Sciatic nerve (tissue), 2 donors: ENCODE measurements at regions not wholly inside any gene's neighbourhood (a gene's known extent, or its start where the extent isn't known, plus 50 kb on each side); places are given as distances from the start of the nearest gene placed in this dataset.
"Not testable (repeated sequence)": the region's sequence is repeated elsewhere in the genome, so short reads cannot be mapped to it uniquely, and the experiment has no call there.

Experiments
- ATAC-seq: fragments of 200-7000 bp; cut with Tn5 transposase; one replicate; pipeline ENCODE4 v1.9.1; 2020; ENCODE audit warnings: mild to moderate bottlenecking, moderate library complexity
- DNase-seq: peaks from one replicate; pipeline ENCODE4 v3.0.0-alpha.2; 2020; ENCODE audit warnings: low spot score
- intact Hi-C: fragments of 100-400 bp; cut with DNase I; formaldehyde crosslinking; loops from one replicate; pipeline ENCODE4 v1.14.2; 2022
- donor health status: DM: no; HTN: no; CAD: no.
- donor health status: DM: no; HTN: no; CAD: no.

DNA sequence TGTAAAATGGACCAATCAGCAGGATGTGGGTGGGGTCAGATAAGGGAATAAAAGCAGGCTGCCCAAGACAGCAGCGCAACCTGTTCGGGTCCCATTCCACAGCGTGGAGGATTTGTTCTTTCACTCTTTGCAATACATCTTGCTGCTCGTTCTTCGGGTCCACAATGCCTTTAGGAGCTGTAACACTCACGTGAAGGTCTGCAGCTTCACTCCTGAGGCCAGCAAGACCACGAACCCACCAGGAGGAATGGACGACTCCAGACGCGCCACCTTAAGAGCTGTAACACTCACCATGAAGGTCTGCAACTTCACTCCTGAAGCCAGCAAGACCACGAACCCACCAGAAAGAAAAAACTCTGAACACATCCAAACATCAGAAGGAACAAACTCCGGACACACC lies 71.5 kb upstream of the PPP2R5C start:
- ATAC-seq, intact Hi-C loops, DNase-seq: not testable (repeated sequence)

DNA sequence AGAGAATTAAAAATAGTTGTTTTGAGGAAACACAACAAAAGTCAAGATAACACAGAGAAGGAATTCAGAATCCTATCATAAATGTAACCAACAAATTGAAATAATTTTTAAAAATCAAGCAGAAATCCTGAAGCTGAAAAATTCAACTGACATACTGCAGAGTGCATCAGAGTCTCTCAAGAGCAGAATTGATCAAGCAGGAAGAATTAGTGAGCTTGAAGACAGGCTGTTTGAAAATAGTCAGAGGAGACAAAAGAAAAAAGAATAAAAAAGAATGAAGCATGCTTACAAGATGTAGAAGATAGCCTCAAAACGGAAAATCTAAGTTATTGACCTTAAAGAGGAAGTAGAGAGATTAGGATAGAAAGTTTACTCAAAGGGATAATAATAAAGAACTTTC lies 65.8 kb upstream of the PPP2R5C start:
- DNase-seq (no peak), ATAC-seq (no peak)
- intact Hi-C loops, result no loop called here

DNA sequence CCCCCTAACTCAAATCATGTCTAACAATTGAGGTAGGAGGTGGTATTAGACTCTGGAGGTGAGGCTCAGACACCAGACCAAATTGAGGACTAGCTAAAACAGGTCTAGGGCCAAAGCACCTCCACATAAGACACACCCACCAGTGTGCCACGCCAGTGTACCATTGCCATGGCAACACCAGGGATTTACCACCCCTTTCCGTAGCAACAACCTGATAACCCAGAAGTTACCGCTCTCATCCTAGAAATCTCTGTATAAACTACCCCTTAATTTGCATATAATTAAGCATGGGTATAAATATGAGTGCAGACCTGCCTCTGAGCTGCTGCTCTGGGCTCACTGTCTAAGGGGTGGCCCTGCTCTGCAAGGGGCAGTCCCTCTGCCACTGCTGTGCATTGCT lies 57.4 kb upstream of the PPP2R5C start:
- no peak for DNase-seq
- intact Hi-C loops, result no loop called here

DNA sequence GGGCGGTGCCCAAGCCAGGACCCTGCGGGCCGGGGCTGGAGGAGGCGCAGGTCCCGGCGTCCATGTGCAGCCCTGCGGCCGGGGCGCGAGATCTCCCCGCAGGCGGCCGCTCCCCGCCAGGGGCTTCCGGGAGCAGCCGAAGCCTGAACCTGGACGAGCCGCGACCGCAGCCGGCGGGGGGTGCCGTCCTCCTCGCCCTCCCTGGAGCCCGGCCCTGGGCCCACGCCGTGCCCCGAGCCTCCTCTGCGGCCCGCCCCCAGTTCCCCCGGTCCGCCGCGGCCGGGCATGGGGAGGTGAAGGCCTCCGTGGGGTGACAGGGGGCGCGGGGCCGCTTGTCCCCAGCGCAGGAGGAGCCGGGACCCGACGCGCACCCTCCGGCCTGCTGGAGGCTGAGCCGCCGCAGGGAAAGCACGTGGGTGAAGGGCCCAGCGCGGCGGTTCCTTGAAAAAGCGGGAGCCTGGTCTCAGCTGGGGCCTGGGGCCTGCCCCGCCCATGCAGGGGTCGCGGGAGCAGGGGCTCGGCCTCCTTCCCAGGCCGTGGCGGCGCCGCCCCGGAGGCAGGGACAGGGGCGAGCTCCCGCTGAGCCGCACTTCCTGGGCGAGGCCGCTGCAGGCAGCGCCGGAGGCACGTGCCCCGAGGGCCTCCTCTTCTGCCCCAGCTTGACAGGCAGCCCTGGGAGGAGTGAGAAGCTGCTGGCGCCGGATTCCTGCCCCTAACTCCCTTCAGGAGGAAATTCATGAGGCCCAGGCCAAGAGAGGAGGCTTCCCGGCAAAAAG lies 55.6 kb upstream of the PPP2R5C start:
- peak; percentile 94 for ATAC-seq
- intact Hi-C loops, result no loop called here
- DNase-seq, result peak; percentile 79

More for the DNA sequence above, 57.4 kb upstream of the PPP2R5C start:
- no peak for ATAC-seq

GRCh38 chr14:101706509-101707067 lies 54.9 kb upstream of the PPP2R5C start:
- intact Hi-C loops, result no loop called here
- DNase-seq, result no peak
- ATAC-seq, result peak; percentile 20

DNA sequence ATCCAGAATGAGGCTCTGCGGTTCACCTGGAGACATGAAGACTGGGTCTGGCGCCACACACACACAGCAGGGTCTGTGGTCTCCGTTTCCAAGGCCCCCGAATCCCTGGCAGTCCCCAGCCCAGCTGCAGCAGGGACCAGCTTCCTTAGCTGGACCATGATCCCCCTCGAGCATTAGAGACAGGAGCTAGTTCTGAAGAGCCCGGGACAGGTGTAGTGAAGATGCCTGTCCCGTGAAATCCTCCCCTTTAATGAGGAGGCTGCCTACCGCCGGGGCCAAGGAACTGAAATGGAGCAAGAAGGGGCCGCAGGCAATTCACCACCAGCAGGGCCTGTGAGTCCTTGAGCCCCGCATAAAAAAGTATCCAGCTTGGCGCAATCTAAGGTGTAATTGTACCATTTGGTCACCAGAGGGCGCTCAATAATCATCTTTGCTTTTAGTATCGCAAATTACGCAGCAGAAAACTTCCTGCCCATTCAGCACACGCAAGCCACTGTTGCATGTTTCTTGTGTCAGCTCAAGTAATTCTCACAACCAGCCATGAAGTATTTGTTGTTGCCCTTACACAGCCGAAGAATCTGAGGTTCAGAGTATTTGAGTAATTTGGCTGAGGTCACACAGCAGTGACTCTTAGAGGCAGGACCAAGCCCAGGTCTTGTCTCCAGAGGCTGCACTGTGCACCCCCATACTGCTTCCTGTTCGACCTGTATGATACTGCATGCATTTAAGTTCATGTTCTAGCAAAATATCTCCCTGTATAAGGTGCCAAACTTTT lies 54.3 kb upstream of the PPP2R5C start:
- ATAC-seq (peak; percentile 74), DNase-seq (no peak)
- intact Hi-C loops, result no loop called here

DNA sequence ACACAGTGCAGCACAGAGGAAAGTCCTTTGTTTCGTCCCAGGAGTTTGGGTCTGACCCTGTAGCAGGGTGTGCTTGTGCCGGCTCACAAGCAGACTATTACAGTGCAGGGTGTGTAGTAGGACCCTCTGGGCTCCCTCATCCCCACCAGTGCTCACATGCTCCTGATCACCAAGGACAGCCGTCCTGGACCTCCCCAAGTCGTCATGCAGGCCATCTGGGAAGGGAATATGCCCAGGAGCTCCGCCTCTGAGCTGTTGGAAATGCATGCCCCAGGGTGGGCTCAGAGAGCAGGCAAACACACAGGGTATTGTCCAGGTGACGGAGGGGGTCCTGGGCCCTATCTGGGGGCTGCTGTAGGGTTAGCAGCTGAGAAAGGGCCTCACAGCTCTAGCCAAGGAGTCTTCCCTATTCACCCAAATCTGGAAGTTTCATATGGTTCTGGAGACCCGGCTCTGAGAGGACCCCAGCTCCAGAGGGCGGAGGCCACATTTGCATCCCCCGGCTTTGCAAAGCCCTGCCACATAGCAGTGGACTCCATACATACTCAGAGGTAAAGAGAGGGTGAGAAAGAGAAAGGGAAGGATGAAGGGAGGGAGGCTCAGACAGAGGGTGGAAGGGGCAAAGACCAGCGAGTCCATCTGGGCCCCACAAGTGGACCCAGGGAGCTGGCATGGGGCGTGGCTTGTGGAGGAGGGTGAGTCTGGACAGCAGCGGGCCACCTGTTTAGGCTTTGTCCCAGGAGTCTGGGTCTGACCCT lies 53.5 kb upstream of the PPP2R5C start:
- intact Hi-C loops, result no loop called here
- peak; percentile 45 for DNase-seq
- peak; percentile 14 for ATAC-seq

GRCh38 chr14:101708853-101709532 lies 52.5 kb upstream of the PPP2R5C start:
- intact Hi-C loops, result no loop called here
- DNase-seq (peak; percentile 44), ATAC-seq (no peak)

DNA sequence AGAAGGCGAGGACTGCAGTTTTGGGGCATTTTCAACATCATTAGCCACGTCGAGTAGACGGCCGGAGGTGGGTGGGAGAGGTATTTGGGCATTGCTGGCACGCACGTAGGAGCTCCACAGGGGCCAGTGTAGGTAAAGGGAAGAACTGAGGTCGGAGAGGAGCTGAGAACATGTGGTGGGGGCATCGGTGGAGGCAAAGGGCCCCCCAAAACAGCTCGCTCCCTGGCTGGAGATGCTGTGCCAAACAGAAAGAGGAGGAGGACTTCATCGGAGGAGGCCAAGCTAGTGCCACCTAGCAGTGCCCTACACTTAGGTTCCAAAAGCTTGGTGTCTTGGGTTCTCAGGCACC lies 52.0 kb upstream of the PPP2R5C start:
- ATAC-seq (no peak), DNase-seq (no peak)
- intact Hi-C loops, result no loop called here

DNA sequence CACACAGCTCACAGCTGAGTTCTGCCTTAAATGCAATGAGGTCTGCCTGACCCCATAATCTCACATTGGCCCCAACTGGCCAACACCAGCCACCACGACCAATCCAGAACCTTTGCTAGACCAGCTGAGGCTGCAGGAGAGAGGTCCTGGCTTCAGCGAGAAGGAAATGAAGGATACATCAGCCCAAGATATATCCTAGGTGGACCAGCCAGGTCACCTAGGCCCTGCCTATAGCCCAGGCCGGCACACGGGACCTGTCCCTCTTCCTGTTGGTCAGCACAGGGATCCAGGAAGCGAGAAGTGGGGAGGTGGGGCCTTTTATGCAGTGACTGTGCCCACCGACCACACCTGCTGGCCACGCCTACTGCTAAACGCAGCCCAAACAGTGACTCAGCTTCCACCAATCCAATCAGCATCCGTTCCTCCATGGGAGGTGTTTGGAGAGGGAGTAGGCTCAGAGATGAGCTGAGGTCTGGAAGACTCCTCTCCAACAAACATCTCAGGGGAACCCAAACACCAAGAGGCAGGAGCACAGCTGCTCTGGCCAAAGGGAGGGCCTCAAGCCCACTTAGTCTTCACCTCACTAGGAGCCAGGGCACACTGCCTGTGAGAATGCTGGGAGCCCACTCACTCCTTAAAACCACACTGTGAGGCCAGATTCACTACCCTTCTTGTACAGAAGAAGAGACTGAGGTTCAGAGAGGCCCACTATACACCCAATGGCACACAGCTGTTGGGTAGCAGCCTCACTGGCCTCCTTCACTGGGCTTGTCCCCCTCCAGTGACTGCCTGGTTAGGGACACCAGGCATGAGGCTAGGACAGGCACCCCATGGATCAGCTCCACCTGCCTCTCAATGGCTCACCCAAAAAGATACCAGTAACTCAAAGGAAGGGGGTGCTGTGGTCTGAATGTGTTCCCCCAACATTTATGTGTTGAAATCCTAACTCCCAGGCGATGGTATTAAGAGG lies 51.3 kb upstream of the PPP2R5C start:
- ATAC-seq (no peak), DNase-seq (peak; percentile 38)
- intact Hi-C loops, result no loop called here

GRCh38 chr14:101711041-101711856 lies 50.3 kb upstream of the PPP2R5C start:
- ATAC-seq, result no peak
- DNase-seq, result peak; percentile 39
- intact Hi-C loops, result no loop called here
